ENCODE measurements at regions not wholly inside any gene's neighbourhood (a gene's known extent, or its start where the extent isn't known, plus 50 kb on each side); places are given as distances from the start of the nearest gene placed in this dataset.

DNA sequence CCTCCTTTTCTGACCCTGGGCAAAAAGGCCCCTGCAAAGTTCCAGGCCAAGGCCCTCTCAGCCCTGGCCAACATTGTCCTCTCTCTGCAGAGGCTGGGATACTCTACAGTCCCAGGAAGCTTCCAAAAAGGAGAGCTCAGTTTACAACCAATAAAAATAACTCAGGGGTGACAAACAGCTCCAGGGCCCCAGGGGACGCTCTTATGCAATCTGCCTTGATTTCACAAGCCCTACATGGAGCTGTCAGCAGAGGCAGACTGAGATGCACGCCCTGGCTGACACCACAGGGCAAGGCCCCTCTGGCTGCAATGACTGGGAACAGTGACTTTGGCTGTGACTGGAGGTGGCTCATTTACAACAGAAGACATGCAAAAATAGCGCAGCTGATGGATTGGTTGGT lies 129.0 kb upstream of the MED13L start (continued):
- TF ChIP-seq THRA (CRISPR knock-in tag; IDR thresholded peaks at IDR 0.05; ENCODE audit: borderline replicate concordance) (peak; percentile 34; the same call in 1 of the 2 replicates), KDM1A (CRISPR knock-in tag; IDR thresholded peaks at IDR 0.05) (0 out of 2 replicates have a peak, but pooled peaks have one; percentile 38), REPIN1 (CRISPR knock-in tag; IDR thresholded peaks at IDR 0.05; ENCODE audit: borderline replicate concordance, low read depth) (0 out of 2 replicates have a peak, but pooled peaks have one; percentile 23), HOXA3 (CRISPR knock-in tag; IDR thresholded peaks at IDR 0.05) (peak; percentile 24; the same call in 1 of the 2 replicates), MEIS2 (CRISPR knock-in tag; IDR thresholded peaks at IDR 0.05) (peak; percentile 94), HNF4G (IDR thresholded peaks at IDR 0.05; ENCODE audit: borderline replicate concordance, low read depth, low read length) (peak; percentile 25; the same call in 1 of the 2 replicates), HNF4G (CRISPR knock-in tag; IDR thresholded peaks at IDR 0.05; ENCODE audit: borderline replicate concordance, low read depth) (0 out of 2 replicates have a peak, but pooled peaks have one; percentile 17), ZNF12 (CRISPR knock-in tag; IDR thresholded peaks at IDR 0.05) (peak; percentile 64), IKZF5 (CRISPR knock-in tag; IDR thresholded peaks at IDR 0.05) (0 out of 2 replicates have a peak, but pooled peaks have one; percentile 29), ZFP91 (CRISPR knock-in tag; IDR thresholded peaks at IDR 0.05; ENCODE audit: borderline replicate concordance) (0 out of 2 replicates have a peak, but pooled peaks have one; percentile 27), ZNF33B (CRISPR knock-in tag; IDR thresholded peaks at IDR 0.05) (no peak), TOPORS (CRISPR knock-in tag; IDR thresholded peaks at IDR 0.05) (no peak), ZNF292 (CRISPR knock-in tag; IDR thresholded peaks at IDR 0.05; ENCODE audit: borderline replicate concordance, low read depth) (peak; percentile 83; the same call in 1 of the 2 replicates), GPN1 (CRISPR knock-in tag; IDR thresholded peaks at IDR 0.05; ENCODE audit: borderline replicate concordance) (no peak), CTCF (CRISPR knock-in tag; IDR thresholded peaks at IDR 0.05) (peak; percentile 64), MIER3 (CRISPR knock-in tag; IDR thresholded peaks at IDR 0.05; ENCODE audit: borderline replicate concordance) (peak; percentile 57; the same call in 1 of the 2 replicates), MIXL1 (CRISPR knock-in tag; IDR thresholded peaks at IDR 0.05) (0 out of 2 replicates have a peak, but pooled peaks have one; percentile 20), ZNF446 (CRISPR knock-in tag; IDR thresholded peaks at IDR 0.05) (no peak), FOXO1 (CRISPR knock-in tag; IDR thresholded peaks at IDR 0.05) (peak; percentile 56; the same call in 1 of the 2 replicates), ZMYM2 (CRISPR knock-in tag; IDR thresholded peaks at IDR 0.05) (0 out of 2 replicates have a peak, but pooled peaks have one; percentile 16), NR1H2 (CRISPR knock-in tag; IDR thresholded peaks at IDR 0.05; ENCODE audit: borderline replicate concordance, low read depth) (no peak), CBX5 (CRISPR knock-in tag; IDR thresholded peaks at IDR 0.05; ENCODE audit: borderline replicate concordance) (0 out of 2 replicates have a peak, but pooled peaks have one; percentile 63)
- TF ChIP-seq, protein P1, sequence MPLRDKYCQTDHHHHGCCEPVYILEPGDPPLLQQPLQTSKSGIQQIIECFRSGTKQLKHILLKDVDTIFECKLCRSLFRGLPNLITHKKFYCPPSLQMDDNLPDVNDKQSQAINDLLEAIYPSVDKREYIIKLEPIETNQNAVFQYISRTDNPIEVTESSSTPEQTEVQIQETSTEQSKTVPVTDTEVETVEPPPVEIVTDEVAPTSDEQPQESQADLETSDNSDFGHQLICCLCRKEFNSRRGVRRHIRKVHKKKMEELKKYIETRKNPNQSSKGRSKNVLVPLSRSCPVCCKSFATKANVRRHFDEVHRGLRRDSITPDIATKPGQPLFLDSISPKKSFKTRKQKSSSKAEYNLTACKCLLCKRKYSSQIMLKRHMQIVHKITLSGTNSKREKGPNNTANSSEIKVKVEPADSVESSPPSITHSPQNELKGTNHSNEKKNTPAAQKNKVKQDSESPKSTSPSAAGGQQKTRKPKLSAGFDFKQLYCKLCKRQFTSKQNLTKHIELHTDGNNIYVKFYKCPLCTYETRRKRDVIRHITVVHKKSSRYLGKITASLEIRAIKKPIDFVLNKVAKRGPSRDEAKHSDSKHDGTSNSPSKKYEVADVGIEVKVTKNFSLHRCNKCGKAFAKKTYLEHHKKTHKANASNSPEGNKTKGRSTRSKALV (CRISPR knock-in tag; IDR thresholded peaks at IDR 0.05), result no peak
